Ishikawa (cell line): ENCODE measurements at regions not wholly inside any gene's neighbourhood (a gene's known extent, or its start where the extent isn't known, plus 50 kb on each side); places are given as distances from the start of the nearest gene placed in this dataset.

Source experiments
- CEBPB ChIP-seq: IDR thresholded peaks from 2 replicates; pipeline ENCODE4 v1.6.1; 2012
- CREB1 ChIP-seq: IDR thresholded peaks from 2 replicates; pipeline ENCODE4 v1.6.1; 2012; ENCODE audit warnings: low read depth
- EGR1 ChIP-seq: IDR thresholded peaks from 2 replicates; pipeline ENCODE4 v1.6.1; 2012
- EP300 ChIP-seq: IDR thresholded peaks from 2 replicates; pipeline ENCODE4 v1.6.1; 2012; ENCODE audit warnings: borderline replicate concordance
- FOXM1 ChIP-seq: IDR thresholded peaks from 2 replicates; pipeline ENCODE4 v1.6.1; 2012; ENCODE audit warnings: low read depth, borderline replicate concordance
- NFIC ChIP-seq: IDR thresholded peaks from 2 replicates; pipeline ENCODE4 v1.6.1; 2012
- RAD21 ChIP-seq: IDR thresholded peaks from 2 replicates; pipeline ENCODE4 v1.6.1; 2012; ENCODE audit warnings: low read depth
- REST ChIP-seq: IDR thresholded peaks from 2 replicates; pipeline ENCODE4 v1.6.1; 2012; ENCODE audit warnings: low read depth, mild to moderate bottlenecking
- TAF1 ChIP-seq: IDR thresholded peaks from 2 replicates; pipeline ENCODE4 v1.6.1; 2012; ENCODE audit warnings: low read depth, mild to moderate bottlenecking
- TCF12 ChIP-seq: IDR thresholded peaks from 2 replicates; pipeline ENCODE4 v1.6.1; 2012; ENCODE audit warnings: low read depth
- TEAD4 ChIP-seq: IDR thresholded peaks from 2 replicates; pipeline ENCODE4 v1.6.1; 2012
- USF1 ChIP-seq: IDR thresholded peaks from 2 replicates; pipeline ENCODE4 v1.6.1; 2012
- YY1 ChIP-seq: IDR thresholded peaks from 2 replicates; pipeline ENCODE4 v1.6.1; 2012; ENCODE audit warnings: low read depth
- ZBTB7A ChIP-seq: IDR thresholded peaks from 2 replicates; pipeline ENCODE4 v1.6.1; 2012; ENCODE audit warnings: low read depth
- TF ChIP-seq, protein P1 (sequence below): IDR thresholded peaks from 2 replicates; pipeline ENCODE4 v1.6.1; 2012

GRCh38 chr6:134675110-134676054 lies 274.5 kb downstream of the ALDH8A1 start:
- TF ChIP-seq FOXM1 (no peak), EP300 (0 out of 2 replicates have a peak, but pooled peaks have one; percentile 15), TCF12 (0 out of 2 replicates have a peak, but pooled peaks have one; percentile 42)

DNA sequence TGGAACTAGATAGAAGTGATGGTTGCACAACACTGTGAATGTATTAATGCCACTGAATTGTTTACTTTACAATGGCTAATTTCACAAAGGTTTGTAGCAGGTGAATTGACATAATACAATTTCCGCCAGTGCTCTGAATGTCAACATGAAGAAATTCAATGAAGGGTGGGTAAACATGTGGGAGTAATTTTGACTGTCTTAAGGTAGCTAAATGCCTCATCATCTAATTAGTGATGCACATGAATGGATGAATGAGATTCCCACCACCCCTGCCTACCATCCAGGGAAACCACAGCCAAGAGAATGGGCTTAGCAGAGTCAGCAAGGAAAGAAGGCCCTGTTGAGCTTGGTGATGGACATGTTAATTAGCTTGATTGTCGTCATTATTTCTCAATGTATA lies 275.3 kb downstream of the ALDH8A1 start:
- TF ChIP-seq TCF12 (no peak), REST (no peak), TEAD4 (no peak), EGR1 (no peak), RAD21 (no peak), NFIC (no peak)
- TF ChIP-seq, protein P1, sequence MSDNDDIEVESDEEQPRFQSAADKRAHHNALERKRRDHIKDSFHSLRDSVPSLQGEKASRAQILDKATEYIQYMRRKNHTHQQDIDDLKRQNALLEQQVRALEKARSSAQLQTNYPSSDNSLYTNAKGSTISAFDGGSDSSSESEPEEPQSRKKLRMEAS = no peak

GRCh38 chr6:134669485-134669884 lies 280.4 kb downstream of the ALDH8A1 start:
- TF ChIP-seq REST (no peak), TCF12 (no peak), USF1 (no peak), RAD21 (no peak), FOXM1 (no peak), ZBTB7A (no peak), NFIC (no peak), TEAD4 (no peak), CREB1 (no peak), CEBPB (no peak), TAF1 (no peak), EGR1 (no peak), YY1 (no peak), EP300 (no peak)
- TF ChIP-seq, protein P1 = no peak

GRCh38 chr6:134667111-134667510 lies 282.8 kb downstream of the ALDH8A1 start:
- TF ChIP-seq, protein P1 = no peak

DNA sequence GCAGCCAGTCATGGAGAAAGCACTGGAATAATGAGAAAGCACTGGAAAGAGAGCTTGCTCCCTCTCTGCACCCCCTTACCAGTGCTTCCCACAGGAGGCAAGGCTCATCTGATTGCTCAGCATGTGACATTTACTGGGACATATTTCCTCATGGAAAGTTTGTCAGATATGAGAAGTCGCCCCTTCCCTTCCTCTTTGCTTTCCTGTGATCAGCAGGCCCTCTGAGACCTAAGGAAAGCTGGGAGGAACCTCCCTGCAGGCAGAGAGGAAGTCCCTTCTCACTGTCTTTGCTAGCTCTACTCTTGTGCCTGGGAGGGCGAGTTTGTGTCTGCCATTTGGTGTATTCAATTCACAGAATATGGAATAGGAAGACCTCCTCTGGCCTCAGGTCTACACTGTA lies 283.8 kb downstream of the ALDH8A1 start:
- no peak for TF ChIP-seq USF1
- TF ChIP-seq TAF1 = no peak

GRCh38 chr6:134665029-134665723 lies 284.7 kb downstream of the ALDH8A1 start:
- TF ChIP-seq CREB1 (no peak), USF1 (no peak), REST (no peak), FOXM1 (no peak), YY1 (no peak), RAD21 (no peak), TCF12 (no peak), TAF1 (no peak), EP300 (no peak), CEBPB (no peak), TEAD4 (no peak), NFIC (no peak), ZBTB7A (no peak)
- TF ChIP-seq, protein P1 = no peak
